GM19438 (cell line): ENCODE measurements at regions not wholly inside any gene's neighbourhood (a gene's known extent, or its start where the extent isn't known, plus 50 kb on each side); places are given as distances from the start of the nearest gene placed in this dataset.
"Not testable (repeated sequence)": the region's sequence is repeated elsewhere in the genome, so short reads cannot be mapped to it uniquely, and the experiment has no call there.

Experiments used
- ATAC-seq: cut with Tn5 transposase; IDR thresholded peaks from one replicate; pipeline ENCODE4 v1.9.1; 2021; ENCODE audit warnings: low read depth; ENCODE audit not compliant: unreplicated experiment

- ATAC-seq: no peak
Observed at GRCh38 chr7:25686493-25686892, 458.2 kb upstream of the NPVF start.

DNA sequence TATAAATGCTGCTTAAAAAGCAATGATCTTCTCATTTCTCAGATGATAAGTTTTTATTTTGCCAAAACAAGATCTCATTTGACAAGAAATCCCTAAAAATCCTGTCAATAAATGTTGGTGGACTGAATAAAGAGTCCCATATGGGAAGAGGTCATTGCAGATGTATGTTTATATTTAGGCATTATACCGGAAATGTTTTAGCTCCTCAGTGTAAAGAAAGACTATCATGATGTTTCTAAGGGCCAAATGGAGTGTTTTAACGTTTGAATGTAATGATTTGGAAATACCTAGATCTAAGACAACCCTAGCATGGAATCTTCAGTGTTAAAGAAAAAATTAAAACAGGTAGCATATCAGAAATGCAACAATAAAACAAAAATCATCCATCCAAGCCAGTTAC is 457.8 kb upstream of the NFE2L3 start:
- no peak for ATAC-seq

DNA sequence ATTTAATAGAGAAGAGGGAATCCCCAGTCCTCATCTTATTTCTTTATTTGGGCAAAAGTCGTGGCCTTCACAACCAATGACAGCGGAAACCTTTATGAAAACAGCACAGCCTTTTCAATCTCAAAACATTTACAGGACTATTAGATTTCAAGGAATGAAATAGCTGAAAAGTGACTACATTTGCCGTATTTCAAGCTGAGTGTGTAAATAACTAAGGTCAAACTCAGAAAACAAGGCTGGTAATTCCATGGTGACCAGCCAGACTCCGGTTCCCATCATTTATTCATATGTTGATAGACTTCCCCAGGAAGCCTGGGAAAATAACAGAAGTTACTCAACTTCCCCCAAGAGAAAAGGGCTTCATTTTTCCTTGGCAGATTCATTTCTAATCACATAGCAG is 457.3 kb upstream of the NFE2L3 start:
- ATAC-seq: no peak

- ATAC-seq: no peak
Observed at GRCh38 chr7:25696571-25696970, 455.4 kb upstream of the NFE2L3 start.

DNA sequence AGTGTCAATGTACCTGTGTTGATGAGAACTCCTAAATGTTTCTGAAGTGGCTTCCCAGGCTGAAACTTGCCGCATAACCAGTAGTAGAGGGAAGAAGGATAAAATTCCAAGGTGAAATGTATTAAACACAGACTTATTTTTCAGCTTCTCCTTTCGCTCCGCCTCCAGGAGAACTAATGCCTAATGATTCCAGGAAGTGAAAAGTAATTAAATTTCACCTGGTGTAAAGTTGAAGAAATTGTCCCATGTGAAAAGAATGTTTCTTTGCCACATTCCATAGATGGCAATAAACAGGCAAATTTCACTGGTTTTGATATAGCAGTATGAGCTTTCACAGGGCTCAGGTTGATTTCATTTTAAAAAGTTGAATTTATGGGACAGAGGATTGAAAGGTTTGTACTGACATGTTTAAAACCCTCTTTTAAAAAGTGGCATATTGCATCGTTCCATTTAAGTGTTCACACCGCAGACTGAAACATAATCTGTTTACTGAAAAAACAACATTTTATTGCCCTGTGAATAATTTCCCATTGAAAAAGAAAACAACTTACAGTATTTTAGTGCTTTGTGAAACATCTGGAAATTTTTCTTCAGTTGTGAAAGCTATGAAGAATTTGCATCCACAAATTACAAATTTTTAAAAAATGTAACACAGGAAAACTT is 453.4 kb upstream of the NFE2L3 start:
- ATAC-seq: no peak

DNA sequence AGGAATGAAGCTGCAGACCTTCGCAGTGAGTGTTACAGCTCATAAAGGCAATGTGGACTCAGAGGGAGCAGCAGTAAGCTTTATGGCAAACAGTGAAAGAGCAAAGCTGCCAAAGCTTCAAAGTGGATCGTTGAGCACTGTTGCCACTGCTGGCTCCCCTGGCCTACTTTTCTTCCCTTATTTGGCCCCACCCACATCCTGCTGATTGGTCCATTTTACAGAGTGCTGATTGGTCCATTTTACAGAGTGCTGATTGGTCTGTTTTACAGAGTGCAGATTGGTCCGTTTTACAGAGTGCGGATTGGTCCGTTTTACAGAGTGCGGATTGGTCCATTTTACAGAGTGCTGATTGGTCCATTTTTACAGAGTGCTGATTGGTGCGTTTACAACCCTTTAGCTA is 451.9 kb upstream of the NFE2L3 start:
- ATAC-seq: not testable (repeated sequence)

GRCh38 chr7:25704413-25704812 is 447.6 kb upstream of the NFE2L3 start:
- no peak for ATAC-seq

DNA sequence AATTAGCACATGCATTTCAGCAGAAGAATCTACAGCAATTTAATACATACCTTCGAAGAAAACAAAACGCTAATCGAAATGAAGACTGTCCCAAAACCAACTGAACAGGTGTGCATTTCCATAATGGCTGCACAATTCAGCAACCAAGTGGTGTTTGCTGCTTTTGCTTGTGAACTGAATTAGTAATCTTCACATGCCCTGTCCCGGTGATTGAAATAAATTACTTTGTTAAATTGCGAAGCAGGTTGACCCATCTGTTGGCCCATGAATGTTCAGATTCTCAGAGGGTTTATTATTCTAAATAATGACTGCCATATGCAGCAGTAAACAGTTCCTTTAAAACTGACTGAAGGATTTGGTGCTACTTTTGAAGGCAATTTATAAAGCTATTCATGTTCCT is 445.2 kb upstream of the NFE2L3 start:
- ATAC-seq: no peak

- no peak for ATAC-seq
Observed at GRCh38 chr7:25707768-25708620, 444.0 kb upstream of the NFE2L3 start.

DNA sequence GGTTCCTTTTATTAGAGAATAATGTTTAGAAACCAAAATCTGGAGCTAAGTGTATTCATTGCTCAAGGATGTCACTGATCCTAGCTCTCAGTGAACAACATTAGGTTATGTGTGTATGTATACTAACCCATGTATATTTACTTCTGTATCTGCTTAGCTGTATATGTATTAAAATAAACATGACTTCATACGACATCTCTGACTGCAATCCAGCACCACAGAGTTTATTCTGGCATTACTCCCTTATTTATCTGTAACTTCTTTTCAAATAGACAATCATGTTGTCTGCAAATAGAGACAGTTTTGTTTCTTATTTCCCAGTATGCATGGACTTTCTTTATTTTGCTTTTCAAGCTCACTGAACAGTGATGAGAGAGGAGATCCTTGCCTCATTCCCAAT is 441.0 kb upstream of the NFE2L3 start:
- ATAC-seq: no peak

- no peak for ATAC-seq
Observed at GRCh38 chr7:25711940-25712339, 440.1 kb upstream of the NFE2L3 start.

DNA sequence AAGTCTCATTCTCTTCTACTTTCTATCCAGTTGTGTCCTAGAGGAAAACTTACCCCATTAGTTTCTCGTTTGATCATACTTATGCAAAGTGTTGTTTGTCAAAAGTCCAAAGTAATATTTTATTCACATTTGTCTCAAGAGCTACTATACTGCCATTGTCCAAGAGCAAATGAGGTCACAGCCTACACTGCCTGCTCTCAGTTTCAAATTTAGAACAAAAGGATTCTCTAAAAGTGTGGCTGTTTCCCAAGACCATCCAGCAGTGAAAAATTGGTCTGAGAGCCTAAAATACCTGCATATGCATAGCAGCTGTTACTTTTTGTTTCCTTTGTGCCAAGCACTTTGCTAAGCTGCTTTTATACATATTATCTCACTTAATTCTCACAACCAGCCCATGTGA is 439.5 kb upstream of the NFE2L3 start:
- ATAC-seq: no peak

DNA sequence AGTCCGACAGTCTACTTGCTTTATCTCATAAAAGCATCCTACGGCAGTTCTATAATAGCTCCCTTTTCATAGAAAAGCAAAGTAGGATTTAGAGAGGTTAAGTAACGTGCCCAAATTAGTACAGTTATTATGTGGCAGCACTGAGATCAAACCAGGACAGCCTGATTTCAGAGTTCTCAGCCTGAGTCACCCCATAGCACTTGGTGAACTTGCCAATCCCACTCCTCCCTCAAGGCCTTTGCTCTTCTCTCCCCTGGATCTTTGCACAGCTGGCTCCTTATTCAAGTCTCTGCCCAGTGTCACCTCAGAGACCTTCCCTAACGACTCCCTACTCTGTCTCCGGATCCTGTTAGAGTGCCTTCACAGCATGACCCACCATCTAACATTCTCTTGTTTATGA is 438.0 kb upstream of the NFE2L3 start:
- ATAC-seq: no peak

- ATAC-seq: no peak
Observed at GRCh38 chr7:25716421-25716820, 435.6 kb upstream of the NFE2L3 start.

DNA sequence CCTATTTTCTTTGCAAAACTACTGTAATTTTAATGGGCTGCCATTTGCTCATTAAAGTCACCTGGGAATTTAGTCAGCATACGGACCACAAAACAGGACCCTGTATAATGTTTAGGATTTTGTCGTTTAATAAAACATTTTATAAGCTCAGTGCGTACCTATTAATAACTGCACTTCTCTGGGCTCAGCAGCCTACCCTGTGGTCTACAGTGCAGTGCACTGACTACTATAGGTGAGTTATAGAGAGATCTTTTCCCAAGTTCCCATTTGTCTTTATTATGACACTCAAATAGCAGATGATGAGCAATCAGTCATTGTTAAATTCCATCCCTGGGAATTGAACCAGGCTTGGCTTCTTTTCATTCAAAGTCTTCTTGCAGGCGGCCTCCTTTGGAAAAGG is 433.4 kb upstream of the NFE2L3 start:
- ATAC-seq: no peak

- ATAC-seq: no peak
Observed at GRCh38 chr7:25719190-25719896, 432.7 kb upstream of the NFE2L3 start.

GRCh38 chr7:25720427-25720826 is 431.6 kb upstream of the NFE2L3 start:
- no peak for ATAC-seq

DNA sequence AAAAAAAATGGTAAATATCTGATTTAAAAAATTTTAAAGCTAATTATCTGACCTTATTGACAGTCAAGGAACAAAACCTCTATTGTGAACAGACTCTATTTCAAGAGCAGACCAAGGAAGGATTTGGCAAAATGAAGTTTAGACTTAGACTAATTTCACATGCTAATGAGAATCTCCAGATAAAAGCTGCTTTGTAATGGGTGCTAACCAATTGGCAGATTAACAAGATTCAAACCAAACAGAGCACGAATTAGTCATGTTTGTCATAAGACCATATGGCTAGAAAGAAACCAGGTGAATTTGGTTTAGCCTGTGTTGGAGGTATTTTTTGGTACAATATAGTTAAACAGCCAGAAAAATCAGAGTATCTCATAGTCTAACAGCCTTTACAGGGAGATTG is 429.1 kb upstream of the NFE2L3 start:
- no peak for ATAC-seq

DNA sequence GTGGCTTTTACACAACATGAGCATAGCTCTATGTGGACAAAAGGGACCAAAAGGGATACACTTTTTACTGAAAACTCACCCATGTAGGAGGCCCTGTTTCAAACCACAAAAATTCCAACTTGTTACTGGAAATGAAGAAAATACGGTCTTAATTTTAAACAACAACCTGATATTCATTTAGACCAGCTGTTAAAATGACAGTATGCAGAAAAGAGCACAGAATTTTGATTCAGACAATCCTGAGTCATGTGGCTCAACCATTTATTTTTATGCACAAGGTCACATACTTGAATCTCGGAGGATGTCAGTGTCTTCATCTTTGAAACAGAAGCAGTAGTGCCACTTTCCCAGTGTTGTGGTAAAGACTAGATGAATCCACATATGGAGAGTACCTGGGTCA is 426.5 kb upstream of the NFE2L3 start:
- ATAC-seq: no peak

GRCh38 chr7:25726170-25726780 is 425.7 kb upstream of the NFE2L3 start:
- ATAC-seq: no peak

- ATAC-seq: no peak
Observed at GRCh38 chr7:25726781-25727311, 425.2 kb upstream of the NFE2L3 start.
